Astrocyte of the spinal cord (primary cell): ENCODE measurements at regions not wholly inside any gene's neighbourhood (a gene's known extent, or its start where the extent isn't known, plus 50 kb on each side); places are given as distances from the start of the nearest gene placed in this dataset.
A peak's percentile ranks its signal among the peaks of the same experiment; 100 is the strongest.

Experiments
- DNase-seq: peaks from one replicate; pipeline ENCODE4 v3.0.0; 2011; ENCODE audit warnings: low read depth, low spot score
- H3K4me3 ChIP-seq: 2 replicates; pipeline ENCODE4 v1.5.1; 2011; ENCODE audit warnings: low read depth, mild to moderate bottlenecking, low read length, moderate library complexity
- CTCF ChIP-seq: IDR thresholded peaks from 2 replicates; pipeline ENCODE4 v1.5.1; 2012; ENCODE audit warnings: low read depth, mild to moderate bottlenecking, low read length, inconsistent platforms
- in situ Hi-C: cut with HindIII; loops from 2 replicates; pipeline ENCODE4 v1.10.0; 2017; ENCODE audit warnings: low sequenced_read_pairs

- in situ Hi-C loops, result no loop called here
- no peak for TF ChIP-seq CTCF
- no peak overlapping the region for H3K4me3 ChIP-seq
- no peak for DNase-seq
Observed at GRCh38 chr13:62973804-62974203, 1558.2 kb upstream of the PCDH20 start.

- no peak overlapping the region for H3K4me3 ChIP-seq
- no peak for TF ChIP-seq CTCF
- no peak for DNase-seq
- in situ Hi-C loops, result no loop called here
Observed at GRCh38 chr13:62964522-62964921, 1548.9 kb upstream of the PCDH20 start.

- in situ Hi-C loops, result no loop called here
- H3K4me3 ChIP-seq, result no peak overlapping the region
- TF ChIP-seq CTCF, result no peak
- no peak for DNase-seq
Observed at GRCh38 chr13:62960723-62961122, 1545.1 kb upstream of the PCDH20 start.

- TF ChIP-seq CTCF, result no peak
- DNase-seq, result no peak
- no peak overlapping the region for H3K4me3 ChIP-seq
- in situ Hi-C loops, result no loop called here
Observed at GRCh38 chr13:62933809-62934208, 1518.2 kb upstream of the PCDH20 start.

- in situ Hi-C loops, result no loop called here
- no peak for TF ChIP-seq CTCF
- DNase-seq, result peak; percentile 47
- H3K4me3 ChIP-seq, result no peak overlapping the region
Observed at GRCh38 chr13:62932256-62932883, 1516.7 kb upstream of the PCDH20 start.

GRCh38 chr13:62931853-62932252 is 1516.2 kb upstream of the PCDH20 start:
- peak; percentile 38 for DNase-seq
- in situ Hi-C loops, result no loop called here

More at GRCh38 chr13:62931853-62932252, 1516.2 kb upstream of the PCDH20 start:
- TF ChIP-seq CTCF, result no peak
- H3K4me3 ChIP-seq, result no peak overlapping the region
